HG03521 (cell line): ENCODE measurements at regions not wholly inside any gene's neighbourhood (a gene's known extent, or its start where the extent isn't known, plus 50 kb on each side); places are given as distances from the start of the nearest gene placed in this dataset.

Source experiments
- ATAC-seq: cut with Tn5 transposase; IDR thresholded peaks from one replicate; pipeline ENCODE4 v1.9.1; 2021; ENCODE audit warnings: mild to moderate bottlenecking, moderate library complexity; ENCODE audit not compliant: unreplicated experiment

GRCh38 chr2:222993920-222994650 is 57.9 kb upstream of the KCNE4 start:
- ATAC-seq, result no peak

- ATAC-seq, result peak; percentile 56
Observed at GRCh38 chr2:222998459-222998858, 53.5 kb upstream of the KCNE4 start.

GRCh38 chr2:223000872-223001796 is 50.9 kb upstream of the KCNE4 start:
- no peak for ATAC-seq

- ATAC-seq, result no peak
Observed at GRCh38 chr2:223001797-223002175, 50.2 kb upstream of the KCNE4 start.
